Hematopoietic multipotent progenitor cell treated with erythropoietin and hydrocortisone succinate and interleukin-3 and kit ligand, for 8 days (in vitro differentiated cells): ENCODE measurements at regions not wholly inside any gene's neighbourhood (a gene's known extent, or its start where the extent isn't known, plus 50 kb on each side); places are given as distances from the start of the nearest gene placed in this dataset.
A peak's percentile ranks its signal among the peaks of the same experiment; 100 is the strongest.

Experiments used
- DNase-seq: peaks from one replicate; pipeline ENCODE4 v3.0.0-alpha.2; 2015

DNA sequence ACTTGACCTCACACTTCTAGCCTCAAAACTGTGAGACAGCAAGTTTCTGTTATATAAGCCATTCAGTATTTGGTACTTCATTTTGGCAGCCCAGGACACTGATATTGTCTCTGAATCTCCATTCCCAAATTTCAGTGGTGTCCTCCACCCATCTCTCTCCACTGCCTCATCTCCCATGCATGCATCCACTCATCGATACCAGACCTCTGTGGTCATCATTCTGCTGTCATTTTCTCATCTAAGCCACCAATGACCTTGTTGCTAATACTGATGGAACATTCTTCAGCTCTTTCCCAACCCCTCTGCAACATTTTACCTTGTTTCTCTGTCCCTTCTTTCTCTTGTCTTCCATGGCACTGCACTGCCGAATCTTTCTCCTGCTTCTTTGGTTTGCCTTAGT lies 221.8 kb downstream of the SNX18 start:
- no peak for DNase-seq

DNA sequence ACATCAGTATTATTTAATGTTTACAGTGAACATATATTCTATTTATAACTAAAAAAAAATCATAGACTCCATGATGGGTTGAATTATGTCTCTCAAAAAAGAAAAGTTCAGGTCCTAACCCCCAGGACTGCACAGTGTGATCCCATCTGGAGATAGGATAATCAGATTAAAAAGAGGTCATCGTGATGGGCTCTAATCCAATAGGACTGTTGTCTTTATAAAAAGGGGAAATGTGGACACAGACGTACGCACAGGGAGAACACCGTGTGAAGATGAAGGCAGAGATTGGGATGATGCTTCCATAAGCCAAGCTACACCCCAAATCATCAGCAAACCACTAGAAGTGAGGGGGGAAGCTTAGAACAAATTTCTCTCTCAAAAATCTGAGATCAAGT lies 221.4 kb downstream of the SNX18 start:
- no peak for DNase-seq

GRCh38 chr5:54738118-54738972 lies 220.8 kb downstream of the SNX18 start:
- peak; percentile 74 for DNase-seq

DNA sequence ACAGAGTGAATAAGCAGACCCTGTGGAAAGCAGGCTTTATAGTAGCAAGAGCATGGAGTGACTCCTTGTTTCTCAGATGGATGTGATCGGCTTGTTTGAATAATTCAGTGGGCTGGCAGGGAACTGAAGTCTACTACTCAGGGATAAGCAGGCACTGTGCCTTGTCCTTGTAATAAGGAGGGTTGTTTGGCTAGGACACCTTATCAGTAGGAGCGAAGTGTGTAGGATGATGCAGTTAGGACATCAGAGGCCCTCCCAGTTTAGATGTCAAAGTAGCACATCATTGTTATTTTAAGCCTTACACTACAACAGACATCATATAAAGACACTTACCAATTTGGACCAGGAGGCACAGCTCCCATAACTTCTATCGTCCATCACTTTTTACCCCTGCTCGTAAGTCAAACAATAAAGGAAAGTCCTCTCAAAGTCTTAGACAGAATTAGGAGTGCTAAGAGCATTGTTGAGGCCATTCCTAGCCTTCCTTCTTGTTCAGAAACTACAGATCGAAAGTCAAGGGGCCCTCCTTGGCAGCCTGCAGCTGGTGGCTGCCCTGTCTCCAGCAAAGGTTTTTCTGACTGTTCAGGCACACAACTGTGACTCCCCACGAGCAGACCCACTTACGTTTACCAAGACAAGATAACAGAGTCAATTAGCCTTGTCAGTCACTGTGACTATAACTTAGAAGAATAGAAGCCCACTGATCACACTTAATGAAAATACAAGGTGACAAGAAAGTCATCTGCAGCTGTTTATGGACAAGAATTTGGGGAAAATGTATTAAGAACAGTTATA lies 218.6 kb downstream of the SNX18 start:
- no peak for DNase-seq

- DNase-seq: no peak
Observed at GRCh38 chr5:54733101-54733500, 215.5 kb downstream of the SNX18 start.

GRCh38 chr5:54732108-54732507 lies 214.5 kb downstream of the SNX18 start:
- no peak for DNase-seq

DNA sequence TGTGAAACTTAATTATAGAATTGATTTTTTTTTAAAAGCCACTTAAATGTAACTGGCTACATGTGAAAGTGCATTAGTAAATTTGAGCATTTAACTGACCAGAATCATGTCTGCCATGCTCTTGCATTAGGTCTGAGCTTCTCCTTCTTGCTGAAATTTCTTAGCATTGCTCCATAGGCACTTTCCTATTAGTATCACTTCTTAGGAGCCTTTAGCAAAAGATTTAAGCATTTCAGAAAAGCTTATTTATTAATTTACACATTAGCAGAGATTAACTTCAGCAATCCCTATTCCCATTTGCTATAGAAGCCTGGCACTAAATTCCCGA lies 211.0 kb downstream of the SNX18 start:
- no peak for DNase-seq

- DNase-seq: no peak
Observed at GRCh38 chr5:54727874-54728587, 210.5 kb downstream of the SNX18 start.

- no peak for DNase-seq
Observed at GRCh38 chr5:54725391-54726280, 208.1 kb downstream of the SNX18 start.

GRCh38 chr5:54722846-54723433 lies 205.4 kb downstream of the SNX18 start:
- DNase-seq: no peak

- no peak for DNase-seq
Observed at GRCh38 chr5:54721951-54722654, 204.5 kb downstream of the SNX18 start.

- DNase-seq: no peak
Observed at GRCh38 chr5:54721116-54721515, 203.6 kb downstream of the SNX18 start.

DNA sequence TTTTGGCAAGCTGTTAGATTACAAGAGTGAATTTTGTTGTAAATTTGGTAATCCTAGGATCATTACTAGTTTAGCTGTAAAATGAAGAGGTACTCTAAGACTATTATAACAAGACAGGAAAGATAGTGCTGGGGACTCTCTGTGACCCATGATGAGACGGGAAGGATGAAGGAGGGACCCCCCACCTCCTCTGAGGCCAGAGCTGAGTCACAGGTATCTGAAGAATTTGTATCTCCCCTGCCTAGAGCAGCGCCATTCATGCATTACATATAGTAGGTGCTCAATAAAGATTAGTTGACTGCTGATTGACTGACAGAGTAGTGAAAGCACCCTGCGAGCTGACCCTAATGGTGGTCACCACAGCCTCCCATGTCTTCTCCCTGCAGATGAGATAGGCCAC lies 202.8 kb downstream of the SNX18 start:
- DNase-seq: no peak

- no peak for DNase-seq
Observed at GRCh38 chr5:54719384-54720283, 202.1 kb downstream of the SNX18 start.

- no peak for DNase-seq
Observed at GRCh38 chr5:54718656-54719055, 201.1 kb downstream of the SNX18 start.

DNA sequence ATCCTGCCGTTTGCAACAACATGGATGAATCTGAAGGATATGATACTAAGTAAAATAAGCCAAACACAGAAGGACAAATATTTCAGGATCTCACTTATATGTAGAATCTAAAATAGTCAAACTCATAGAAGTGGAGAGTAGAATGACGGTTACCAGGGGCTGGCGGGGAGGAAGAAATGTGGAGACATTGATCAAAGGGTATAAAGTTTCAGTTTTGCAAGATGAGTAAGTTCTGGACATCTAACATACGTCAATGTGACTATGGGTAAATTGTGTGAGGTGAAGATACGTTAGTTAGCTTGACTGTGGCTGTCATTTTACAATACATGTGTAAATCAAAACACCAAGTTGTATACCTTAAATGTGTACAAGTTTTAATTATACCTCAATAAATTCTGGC lies 200.3 kb downstream of the SNX18 start:
- no peak for DNase-seq

DNA sequence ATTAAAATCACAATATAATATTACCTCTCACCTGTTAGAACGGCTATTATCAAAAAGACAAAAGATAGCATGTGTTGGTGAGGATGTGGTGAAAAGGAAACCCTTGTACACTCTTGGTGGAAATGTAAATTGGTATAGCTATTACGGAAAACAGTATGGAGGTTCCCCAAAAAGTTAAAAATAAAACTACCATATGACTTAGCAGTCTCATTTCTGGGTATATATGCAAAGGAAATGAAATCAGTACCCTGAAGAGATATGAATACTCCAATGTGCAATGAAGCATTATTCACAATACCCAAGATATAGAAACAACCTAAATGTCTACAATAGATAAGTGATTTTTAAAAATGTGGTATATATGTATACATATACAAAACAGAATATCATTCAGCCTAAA lies 199.9 kb downstream of the SNX18 start:
- DNase-seq: no peak

GRCh38 chr5:54713923-54714581 lies 196.5 kb downstream of the SNX18 start:
- no peak for DNase-seq

- no peak for DNase-seq
Observed at GRCh38 chr5:54709096-54709495, 191.5 kb downstream of the SNX18 start.

DNA sequence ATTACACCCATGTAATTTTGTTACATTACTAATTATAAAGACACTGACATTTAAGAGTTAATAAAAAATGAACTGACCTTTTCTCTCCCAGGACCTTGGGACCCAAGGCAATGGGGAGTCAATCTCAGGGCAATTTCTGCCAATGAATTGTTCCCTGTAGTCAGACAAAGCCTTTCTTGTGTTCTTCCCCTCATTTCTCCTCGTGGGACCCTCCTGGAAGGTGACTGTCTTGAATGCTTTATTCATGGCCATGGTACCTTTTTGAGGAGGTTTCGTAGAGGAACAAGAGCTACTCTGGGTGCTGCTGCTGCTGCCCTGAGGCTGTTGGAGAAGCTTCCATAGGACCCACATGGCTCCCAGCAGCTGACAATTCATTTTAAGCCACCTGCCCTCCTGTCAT lies 190.3 kb downstream of the SNX18 start:
- no peak for DNase-seq
